SK-N-SH (cell line): ENCODE measurements at regions not wholly inside any gene's neighbourhood (a gene's known extent, or its start where the extent isn't known, plus 50 kb on each side); places are given as distances from the start of the nearest gene placed in this dataset.

Source experiments
- CTCF ChIA-PET: fragments of 300-600, 350-600 bp; formaldehyde crosslinking; extraction: SDS; loops from one replicate; lab custom pipeline; 2021; lab: Yijun Ruan, JAX
- POLR2A ChIA-PET: fragments of 350-600 bp; sonication (Branson Sonifier 250); formaldehyde crosslinking; extraction: SDS; loops from one replicate; lab custom pipeline; 2020; ENCODE audit warnings: antibody characterized with exemption, inconsistent platforms; lab: Yijun Ruan, JAX
- DNase-seq: peaks from one replicate; pipeline ENCODE4 v3.0.0; 2012
- H2AFZ ChIP-seq: fragments of 200-600 bp; sonication (generic); 2 replicates; pipeline ENCODE4 v1.8.1; 2016; ENCODE audit warnings: antibody characterized with exemption, mild to moderate bottlenecking, low read depth
- H3F3A ChIP-seq: fragments of 200-600 bp; sonication (generic); replicated peaks from 2 replicates; pipeline ENCODE3; 2016; ENCODE audit warnings: antibody characterized with exemption, mild to moderate bottlenecking; ENCODE audit not compliant: insufficient read depth
- H3K27ac ChIP-seq, 2 experiments: fragments of 200-500 bp in 1 of 2; fragments of 200-600 bp in 1 of 2; sonication (Bioruptor generic) in 1 of 2; sonication (generic), shearing (Covaris generic) in 1 of 2; 2 replicates each; pipeline versions ENCODE4 v1.5.1 to v1.6.1; 2014 to 2016; ENCODE audit warnings: low read depth in 2 of 2, inconsistent platforms in 1 of 2, low read length in 1 of 2, mild to moderate bottlenecking in 1 of 2, mixed read lengths in 1 of 2
- H3K27me3 ChIP-seq: fragments of 200-600 bp; sonication (generic), shearing (Covaris generic); 2 replicates; pipeline ENCODE4 v1.6.1; 2016; ENCODE audit warnings: mixed run types; ENCODE audit not compliant: insufficient read depth
- H3K36me3 ChIP-seq, 2 experiments: fragments of 200-500 bp in 1 of 2; fragments of 200-600 bp in 1 of 2; sonication (Bioruptor generic) in 1 of 2; sonication (generic) in 1 of 2; replicated peaks in 1 of 2; 2 replicates each; pipeline versions ENCODE3 to v1.5.1; 2014 to 2016; ENCODE audit warnings: low read length in 1 of 2, mild to moderate bottlenecking in 1 of 2; ENCODE audit not compliant: insufficient read depth in 2 of 2, control insufficient read depth in 1 of 2
- H3K4me1 ChIP-seq, 2 experiments: fragments of 200-500 bp in 1 of 2; fragments of 200-600 bp in 1 of 2; sonication (Bioruptor generic) in 1 of 2; sonication (generic), shearing (Covaris generic) in 1 of 2; 2 replicates each; pipeline versions ENCODE4 v1.5.1 to v1.6.1; 2014 to 2016; ENCODE audit warnings: low read depth in 1 of 2, low read length in 1 of 2, mixed run types in 1 of 2; ENCODE audit not compliant: insufficient read depth in 2 of 2, control insufficient read depth in 1 of 2
- H3K4me2 ChIP-seq: fragments of 200-600 bp; sonication (generic), shearing (Covaris generic); 2 replicates; pipeline ENCODE4 v1.6.1; 2017; ENCODE audit warnings: mixed run types
- H3K4me3 ChIP-seq, 2 experiments: fragments of 200-500 bp in 1 of 2; fragments of 200-600 bp in 1 of 2; sonication (Bioruptor generic) in 1 of 2; sonication (generic), shearing (Covaris generic) in 1 of 2; 2 replicates each; pipeline versions ENCODE4 v1.5.1 to v1.8.1; 2014 to 2016; ENCODE audit warnings: low read depth in 2 of 2, inconsistent platforms in 1 of 2, low read length in 1 of 2, mild to moderate bottlenecking in 1 of 2, mixed read lengths in 1 of 2, moderate library complexity in 1 of 2
- H3K79me2 ChIP-seq: fragments of 200-600 bp; sonication (generic); 2 replicates; pipeline ENCODE4 v1.8.1; 2017; ENCODE audit warnings: mild to moderate bottlenecking; ENCODE audit not compliant: insufficient read depth
- H3K9ac ChIP-seq: fragments of 200-600 bp; sonication (generic); 2 replicates; pipeline ENCODE4 v1.6.1; 2017; ENCODE audit warnings: mixed run types
- H3K9me2 ChIP-seq: fragments of 200-600 bp; sonication (generic); 2 replicates; pipeline ENCODE4 v1.6.1; 2017; ENCODE audit warnings: mixed run types
- H3K9me3 ChIP-seq: fragments of 200-600 bp; sonication (generic); 2 replicates; pipeline ENCODE4 v1.6.1; 2017; ENCODE audit warnings: mixed run types, mild to moderate bottlenecking, moderate library complexity
- H4K20me1 ChIP-seq: fragments of 200-600 bp; sonication (generic); 2 replicates; pipeline ENCODE4 v1.6.1; 2017; ENCODE audit warnings: mild to moderate bottlenecking, mixed run types; ENCODE audit not compliant: insufficient read depth
- CTCF ChIP-seq: fragments of 200-600 bp; sonication (generic); IDR thresholded peaks from 2 replicates; pipeline ENCODE4 v1.6.1; 2017; ENCODE audit warnings: antibody characterized with exemption, mild to moderate bottlenecking, moderate library complexity
- ELF1 ChIP-seq: IDR thresholded peaks from 2 replicates; pipeline ENCODE4 v1.4.0; 2012
- MXI1 ChIP-seq: IDR thresholded peaks from 2 replicates; pipeline ENCODE4 v1.6.1; 2012; ENCODE audit warnings: mild to moderate bottlenecking, low read depth, low read length, improper control_type of control experiment
- NRF1 ChIP-seq: IDR thresholded peaks from 2 replicates; pipeline ENCODE4 v1.6.1; 2012; ENCODE audit warnings: low read depth, mild to moderate bottlenecking, low read length
- POLR2AphosphoS5 ChIP-seq: IDR thresholded peaks from 2 replicates; pipeline ENCODE4 v1.6.1; 2012; ENCODE audit warnings: low read depth, low read length
- RAD21 ChIP-seq: IDR thresholded peaks from 2 replicates; pipeline ENCODE4 v1.6.1; 2012; ENCODE audit warnings: mild to moderate bottlenecking, low read length
- RFX5 ChIP-seq: IDR thresholded peaks from 2 replicates; pipeline ENCODE4 v1.6.1; 2012; ENCODE audit warnings: mild to moderate bottlenecking, improper control_type of control experiment, low read length
- RXRA ChIP-seq: IDR thresholded peaks from 2 replicates; pipeline ENCODE4 v1.4.0; 2012; ENCODE audit warnings: low read depth, mild to moderate bottlenecking, borderline replicate concordance
- SIN3A ChIP-seq: IDR thresholded peaks from 2 replicates; pipeline ENCODE4 v1.6.1; 2012; ENCODE audit warnings: low read depth, mild to moderate bottlenecking, low read length, moderate library complexity, borderline replicate concordance
- SMC3 ChIP-seq: IDR thresholded peaks from 2 replicates; pipeline ENCODE4 v1.6.1; 2012; ENCODE audit warnings: low read depth, low read length, improper control_type of control experiment
- WGBS: methylation state at CpG from one replicate; pipeline ENCODE4 v1.1.6; 2017; ENCODE audit warnings: low lambda C conversion rate; 5-methylcytosine and 5-hydroxymethylcytosine counted together

GRCh38 chr7:125670926-125671572 is 741.4 kb upstream of the POT1 start:
- CTCF ChIA-PET, result interaction anchor here (0.5 to 8.4 kb wide), 7 partner anchors 11 to 610 kb away, joined by 3 to 68 read pairs (median 3); no protein-coding TSS in a partner anchor
- 88% methylated on average over 1 of the region's 1 CpG for WGBS

GRCh38 chr7:125668321-125668993 is 738.8 kb upstream of the POT1 start:
- Histone ChIP-seq H3K4me1 (no peaks in the 10 kb centered on the region; a peak in 1 of 4 replicates), H3K9ac (no peak overlapping the region), H3K9me2 (no peaks in the 10 kb centered on the region), H3K27me3 (no peaks in the 10 kb centered on the region), H4K20me1 (no peaks in the 10 kb centered on the region), H3K9me3 (no peaks in the 10 kb centered on the region), H3K79me2 (no peaks in the 10 kb centered on the region), H3K4me3 (no peak overlapping the region), H3K4me2 (no peak overlapping the region), H3F3A (no peaks in the 10 kb centered on the region), H2AFZ (no peak overlapping the region), H3K36me3 (no peaks in the 10 kb centered on the region), H3K27ac (no peak overlapping the region)
- ChIA-PET POLR2A (no interaction called here), CTCF (interaction anchor here (1.7 to 8.4 kb wide), 2 partner anchors 352 to 608 kb away, joined by 3 to 68 read pairs; no protein-coding TSS in a partner anchor)
- 48% methylated on average over 4 of the region's 4 CpGs for WGBS
- DNase-seq, result no peak
- TF ChIP-seq POLR2AphosphoS5, result no peak
- TF ChIP-seq RXRA, result no peak
- TF ChIP-seq ELF1, result no peak
- TF ChIP-seq MXI1, result no peak

More at GRCh38 chr7:125670926-125671572, 741.4 kb upstream of the POT1 start:
- H3K4me1 ChIP-seq, result no peaks in the 10 kb centered on the region; a peak in 1 of 4 replicates
- peak; percentile 24 for DNase-seq
- no peak overlapping the region for H3K4me2 ChIP-seq
- POLR2A ChIA-PET, result no interaction called here
- H3K27me3 ChIP-seq, result no peaks in the 10 kb centered on the region
- H4K20me1 ChIP-seq, result no peaks in the 10 kb centered on the region
- no peaks in the 10 kb centered on the region for H3K79me2 ChIP-seq
- no peak overlapping the region; the same call in 1 of the 2 replicates for H2AFZ ChIP-seq
- H3F3A ChIP-seq, result no peaks in the 10 kb centered on the region
- H3K9me3 ChIP-seq, result no peaks in the 10 kb centered on the region
- H3K36me3 ChIP-seq, result no peaks in the 10 kb centered on the region
- TF ChIP-seq SIN3A (no peak), NRF1 (peak; percentile 10; the same call in 1 of the 2 replicates), RFX5 (0 out of 2 replicates have a peak, but pooled peaks have one; percentile 20), SMC3 (peak; percentile 78), CTCF (peak; percentile 94), RAD21 (peak; percentile 89)
- H3K4me3 ChIP-seq, result no peak overlapping the region; a peak in 1 of 4 replicates
- no peak overlapping the region for H3K9ac ChIP-seq
- H3K27ac ChIP-seq, result no peak overlapping the region
- H3K9me2 ChIP-seq, result no peaks in the 10 kb centered on the region
